ENCODE measurements at regions not wholly inside any gene's neighbourhood (a gene's known extent, or its start where the extent isn't known, plus 50 kb on each side); places are given as distances from the start of the nearest gene placed in this dataset.

- DNase-seq (ENCODE audit: low spot score) = no peak
- TF ChIP-seq CTCF (IDR thresholded peaks at IDR 0.05; ENCODE audit: extremely low read depth, missing control alignments) = no peak
Measured at GRCh38 chr4:18082236-18082635, 60.7 kb upstream of the LCORL start.

DNA sequence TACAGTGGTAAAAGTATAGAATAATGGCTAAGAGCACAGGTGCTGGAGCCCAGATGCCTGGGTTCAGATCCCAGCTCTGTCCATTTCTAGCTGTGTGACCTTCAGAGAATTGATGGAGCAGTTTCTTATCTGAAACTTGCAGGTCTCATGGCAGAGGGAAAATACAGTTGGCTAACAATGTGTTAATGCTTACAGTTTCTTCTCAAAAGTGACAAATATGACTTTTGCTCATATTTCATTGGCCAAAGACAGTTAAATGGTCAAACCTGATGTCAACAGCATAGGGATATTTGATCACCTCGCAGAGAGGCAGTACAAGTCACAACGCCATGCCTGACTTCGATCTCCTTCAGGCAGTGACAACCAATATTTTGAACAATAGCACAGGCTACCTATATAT lies 60.2 kb upstream of the LCORL start:
- no peak for DNase-seq (ENCODE audit: low spot score)
- TF ChIP-seq CTCF (IDR thresholded peaks at IDR 0.05; ENCODE audit: extremely low read depth, missing control alignments) = no peak

DNA sequence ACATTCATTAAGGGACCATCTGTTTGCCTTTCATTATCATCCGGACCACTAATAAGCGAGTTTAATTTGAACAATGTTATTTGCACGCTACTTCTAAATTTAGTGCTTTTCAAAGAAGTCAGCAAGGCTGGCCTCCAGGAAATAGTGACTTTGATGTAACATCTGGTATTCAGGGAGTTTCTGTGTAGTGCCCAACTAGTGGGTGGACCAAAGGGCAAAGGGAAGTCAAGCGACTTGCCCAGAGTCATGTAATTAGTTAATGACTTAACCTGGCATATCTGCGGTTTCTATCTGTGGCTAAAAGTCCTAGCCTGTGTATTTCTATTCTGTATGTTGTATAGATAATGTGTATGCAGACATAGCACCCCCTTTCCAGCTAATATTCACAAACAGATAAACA lies 56.3 kb upstream of the LCORL start:
- no peak for TF ChIP-seq CTCF (IDR thresholded peaks at IDR 0.05; ENCODE audit: extremely low read depth, missing control alignments)
- no peak for DNase-seq (ENCODE audit: low spot score)

- no peak for TF ChIP-seq CTCF (IDR thresholded peaks at IDR 0.05; ENCODE audit: extremely low read depth, missing control alignments)
- DNase-seq (ENCODE audit: low spot score) = no peak
Measured at GRCh38 chr4:18075823-18076433, 54.4 kb upstream of the LCORL start.

GRCh38 chr4:18071894-18072293 lies 50.3 kb upstream of the LCORL start:
- DNase-seq (ENCODE audit: low spot score) = no peak
- TF ChIP-seq CTCF (IDR thresholded peaks at IDR 0.05; ENCODE audit: extremely low read depth, missing control alignments) = no peak
